Sigmoid colon (tissue), 4 donors: ENCODE measurements at regions not wholly inside any gene's neighbourhood (a gene's known extent, or its start where the extent isn't known, plus 50 kb on each side); places are given as distances from the start of the nearest gene placed in this dataset.

Experiments
- EP300 ChIP-seq, 4 donors: sonication (generic); formaldehyde crosslinking; IDR thresholded peaks; one replicate each; pipeline ENCODE4 v1.6.1; 2017; ENCODE audit warnings: antibody characterized with exemption in 4 of 4
- POLR2A ChIP-seq, 2 donors: fragments of 450-650 bp; IDR thresholded peaks; one replicate each; pipeline ENCODE4 v1.6.1; 2016; ENCODE audit warnings: antibody characterized with exemption in 2 of 2, mild to moderate bottlenecking in 2 of 2, moderate library complexity in 2 of 2
- POLR2AphosphoS5 ChIP-seq, 4 donors: sonication (generic); formaldehyde crosslinking; IDR thresholded peaks; one replicate each; pipeline ENCODE4 v1.6.1; 2017; ENCODE audit warnings: antibody characterized with exemption in 4 of 4
- TF ChIP-seq, protein P1 (sequence below), 4 experiments: fragments of 450-650 bp in 3 of 4; fragments of 200-600 bp in 1 of 4; IDR thresholded peaks; one replicate each; pipeline ENCODE4 v1.5.1; 2016 to 2019; ENCODE audit warnings: antibody characterized with exemption in 4 of 4, mild to moderate bottlenecking in 3 of 4, moderate library complexity in 2 of 4

DNA sequence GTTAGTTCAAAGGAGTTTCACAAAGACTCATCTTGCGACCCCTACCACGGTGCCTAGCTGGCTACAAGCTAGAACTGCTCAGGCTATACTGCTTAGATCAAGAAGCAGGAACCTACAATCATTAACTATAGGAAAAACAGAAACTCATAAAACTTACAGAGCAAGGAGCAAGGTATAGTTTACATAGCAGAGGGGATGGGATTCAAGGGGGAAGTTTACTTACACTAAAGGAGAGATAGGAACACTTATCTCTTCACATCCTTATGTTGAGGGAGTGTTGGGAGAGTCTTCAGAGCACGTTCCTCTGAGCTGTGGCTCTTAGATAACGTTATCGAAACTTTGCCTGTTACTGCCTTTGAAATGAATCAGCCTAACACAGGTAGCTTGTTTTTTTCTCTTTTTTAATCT, 58.1 kb downstream of the FSCB start:
- TF ChIP-seq EP300 (IDR thresholded peaks at IDR 0.05) (no peak), POLR2AphosphoS5 (IDR thresholded peaks at IDR 0.05) (no peak), POLR2A (IDR thresholded peaks at IDR 0.05) (no peak)
- TF ChIP-seq, protein P1, sequence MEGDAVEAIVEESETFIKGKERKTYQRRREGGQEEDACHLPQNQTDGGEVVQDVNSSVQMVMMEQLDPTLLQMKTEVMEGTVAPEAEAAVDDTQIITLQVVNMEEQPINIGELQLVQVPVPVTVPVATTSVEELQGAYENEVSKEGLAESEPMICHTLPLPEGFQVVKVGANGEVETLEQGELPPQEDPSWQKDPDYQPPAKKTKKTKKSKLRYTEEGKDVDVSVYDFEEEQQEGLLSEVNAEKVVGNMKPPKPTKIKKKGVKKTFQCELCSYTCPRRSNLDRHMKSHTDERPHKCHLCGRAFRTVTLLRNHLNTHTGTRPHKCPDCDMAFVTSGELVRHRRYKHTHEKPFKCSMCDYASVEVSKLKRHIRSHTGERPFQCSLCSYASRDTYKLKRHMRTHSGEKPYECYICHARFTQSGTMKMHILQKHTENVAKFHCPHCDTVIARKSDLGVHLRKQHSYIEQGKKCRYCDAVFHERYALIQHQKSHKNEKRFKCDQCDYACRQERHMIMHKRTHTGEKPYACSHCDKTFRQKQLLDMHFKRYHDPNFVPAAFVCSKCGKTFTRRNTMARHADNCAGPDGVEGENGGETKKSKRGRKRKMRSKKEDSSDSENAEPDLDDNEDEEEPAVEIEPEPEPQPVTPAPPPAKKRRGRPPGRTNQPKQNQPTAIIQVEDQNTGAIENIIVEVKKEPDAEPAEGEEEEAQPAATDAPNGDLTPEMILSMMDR (IDR thresholded peaks at IDR 0.05) = no peak
